HG03520 (cell line): ENCODE measurements at regions not wholly inside any gene's neighbourhood (a gene's known extent, or its start where the extent isn't known, plus 50 kb on each side); places are given as distances from the start of the nearest gene placed in this dataset.

Experiments used
- ATAC-seq: cut with Tn5 transposase; IDR thresholded peaks from one replicate; pipeline ENCODE4 v1.9.1; 2021; ENCODE audit warnings: mild to moderate bottlenecking, moderate library complexity; ENCODE audit not compliant: unreplicated experiment

- no peak for ATAC-seq
These were observed 64.5 kb upstream of the STX18 start for GRCh38 chr4:4606321-4606720.

GRCh38 chr4:4605849-4606248, 64.0 kb upstream of the STX18 start:
- no peak for ATAC-seq

GRCh38 chr4:4603592-4603991, 61.7 kb upstream of the STX18 start:
- ATAC-seq = no peak

GRCh38 chr4:4603067-4603466, 61.2 kb upstream of the STX18 start:
- ATAC-seq = no peak

GRCh38 chr4:4602468-4602867, 60.6 kb upstream of the STX18 start:
- ATAC-seq = no peak

- ATAC-seq = no peak
These were observed 60.0 kb upstream of the STX18 start for GRCh38 chr4:4601803-4602369.

- no peak for ATAC-seq
These were observed 57.8 kb upstream of the STX18 start for GRCh38 chr4:4599481-4600275.

GRCh38 chr4:4598851-4599411, 57.1 kb upstream of the STX18 start:
- no peak for ATAC-seq

- no peak for ATAC-seq
These were observed 54.9 kb upstream of the STX18 start for GRCh38 chr4:4596720-4597119.

- no peak for ATAC-seq
These were observed 53.4 kb upstream of the STX18 start for GRCh38 chr4:4595252-4595651.

- ATAC-seq = no peak
These were observed 52.6 kb upstream of the STX18 start for GRCh38 chr4:4594285-4594920.

- ATAC-seq = no peak
These were observed 51.9 kb upstream of the STX18 start for GRCh38 chr4:4593596-4594284.

GRCh38 chr4:4592414-4592813, 50.6 kb upstream of the STX18 start:
- ATAC-seq = no peak
